ENCODE measurements at regions not wholly inside any gene's neighbourhood (a gene's known extent, or its start where the extent isn't known, plus 50 kb on each side); places are given as distances from the start of the nearest gene placed in this dataset.

GRCh38 chr4:152100379-152101201 lies 339.8 kb upstream of the GATB start:
- intact Hi-C loops (cut with micrococcal nuclease) = loop anchor here (1.0 to 5.0 kb wide), 12 partner anchors 10 to 682 kb away; partner anchors contain the start of genes FBXW7 and GATB

GRCh38 chr4:152099981-152100378 lies 339.2 kb upstream of the GATB start:
- intact Hi-C loops (cut with micrococcal nuclease) = loop anchor here (1.0 to 5.0 kb wide), 11 partner anchors 10 to 682 kb away; partner anchors contain the start of genes FBXW7 and GATB

GRCh38 chr4:152099555-152099954 lies 338.7 kb upstream of the GATB start:
- intact Hi-C loops (cut with micrococcal nuclease) = no loop called here

GRCh38 chr4:152099061-152099425 lies 338.2 kb upstream of the GATB start:
- intact Hi-C loops (cut with micrococcal nuclease) = no loop called here

GRCh38 chr4:152098365-152099060 lies 337.7 kb upstream of the GATB start:
- intact Hi-C loops (cut with micrococcal nuclease) = no loop called here

GRCh38 chr4:152097371-152097770 lies 336.6 kb upstream of the GATB start:
- intact Hi-C loops (cut with micrococcal nuclease) = no loop called here

GRCh38 chr4:152095701-152096070 lies 334.9 kb upstream of the GATB start:
- intact Hi-C loops (cut with micrococcal nuclease) = no loop called here

GRCh38 chr4:152094970-152095700 lies 334.3 kb upstream of the GATB start:
- intact Hi-C loops (cut with micrococcal nuclease) = no loop called here

- intact Hi-C loops (cut with micrococcal nuclease) = no loop called here
These were observed 330.6 kb upstream of the GATB start for GRCh38 chr4:152091405-152091804.

GRCh38 chr4:152090543-152090942 lies 329.7 kb upstream of the GATB start:
- intact Hi-C loops (cut with micrococcal nuclease) = loop anchor here (1.0 kb wide), 2 partner anchors 10 kb away; no protein-coding TSS in a partner anchor

- intact Hi-C loops (cut with micrococcal nuclease) = no loop called here
These were observed 328.8 kb upstream of the GATB start for GRCh38 chr4:152089584-152089983.

- intact Hi-C loops (cut with micrococcal nuclease) = no loop called here
These were observed 326.5 kb upstream of the GATB start for GRCh38 chr4:152087335-152087734.

- intact Hi-C loops (cut with micrococcal nuclease) = no loop called here
These were observed 324.9 kb upstream of the GATB start for GRCh38 chr4:152085657-152086056.

GRCh38 chr4:152083338-152083737 lies 322.5 kb upstream of the GATB start:
- intact Hi-C loops (cut with micrococcal nuclease) = no loop called here

GRCh38 chr4:152081024-152081423 lies 320.2 kb upstream of the GATB start:
- intact Hi-C loops (cut with micrococcal nuclease) = no loop called here

- intact Hi-C loops (cut with micrococcal nuclease) = loop anchor here (1.0 kb wide), 4 partner anchors 11 to 176 kb away; no protein-coding TSS in a partner anchor
These were observed 318.9 kb upstream of the GATB start for GRCh38 chr4:152079543-152080293.

GRCh38 chr4:152079079-152079478 lies 318.3 kb upstream of the GATB start:
- intact Hi-C loops (cut with micrococcal nuclease) = loop anchor here (1.0 kb wide), 2 partner anchors 15 to 21 kb away; no protein-coding TSS in a partner anchor

- intact Hi-C loops (cut with micrococcal nuclease) = no loop called here
These were observed 316.8 kb upstream of the GATB start for GRCh38 chr4:152077582-152077981.

GRCh38 chr4:152075253-152075928 lies 314.6 kb upstream of the GATB start:
- intact Hi-C loops (cut with micrococcal nuclease) = no loop called here

- intact Hi-C loops (cut with micrococcal nuclease) = no loop called here
These were observed 313.8 kb upstream of the GATB start for GRCh38 chr4:152074573-152074972.

GRCh38 chr4:152074088-152074437 lies 313.3 kb upstream of the GATB start:
- intact Hi-C loops (cut with micrococcal nuclease) = no loop called here
